MM.1S (cell line): ENCODE measurements at regions not wholly inside any gene's neighbourhood (a gene's known extent, or its start where the extent isn't known, plus 50 kb on each side); places are given as distances from the start of the nearest gene placed in this dataset.

Experiments used
- CTCF ChIP-seq: fragments of 300-600 bp; sonication (generic); IDR thresholded peaks from 2 replicates; pipeline ENCODE4 v1.5.1; 2016; ENCODE audit warnings: antibody characterized with exemption, low read length, mixed read lengths
- EZH2 ChIP-seq: fragments of 300-600 bp; sonication (generic); optimal IDR thresholded peaks from 2 replicates; pipeline ENCODE3; 2017; ENCODE audit warnings: low read depth, mild to moderate bottlenecking, antibody characterized with exemption, low read length, mixed read lengths

- TF ChIP-seq EZH2 (no peak), CTCF (no peak)
These were observed 213.6 kb downstream of the NXPE2 start for GRCh38 chr11:114891911-114892310.
